Neural cell (in vitro differentiated cells): ENCODE measurements at regions not wholly inside any gene's neighbourhood (a gene's known extent, or its start where the extent isn't known, plus 50 kb on each side); places are given as distances from the start of the nearest gene placed in this dataset.

ENCODE experiments used
- EP300 ChIP-seq: fragments of 450-650 bp; conservative IDR thresholded peaks from 2 replicates; pipeline ENCODE4 v1.6.1; 2014; ENCODE audit warnings: antibody characterized with exemption, mild to moderate bottlenecking, moderate library complexity; ENCODE audit not compliant: poor library complexity, severe bottlenecking
- EZH2 ChIP-seq: fragments of 200-600, 300-800 bp; shearing (Covaris generic), sonication (generic); IDR thresholded peaks from 2 replicates; pipeline ENCODE4 v1.6.1; 2014; ENCODE audit warnings: antibody characterized with exemption, low read length, borderline replicate concordance, mild to moderate bottlenecking; ENCODE audit not compliant: insufficient read depth, poor library complexity, severe bottlenecking
- POLR2AphosphoS5 ChIP-seq: IDR thresholded peaks from 2 replicates; pipeline ENCODE4 v1.6.1; 2012
- RAD21 ChIP-seq: fragments of 450-650 bp; conservative IDR thresholded peaks from 2 replicates; pipeline ENCODE4 v1.6.1; 2014; ENCODE audit warnings: antibody characterized with exemption, mild to moderate bottlenecking, moderate library complexity
- TF ChIP-seq, protein P1 (sequence below): fragments of 450-650 bp; IDR thresholded peaks from 2 replicates; pipeline ENCODE4 v1.5.1; 2014; ENCODE audit warnings: antibody characterized with exemption, mild to moderate bottlenecking, moderate library complexity; ENCODE audit not compliant: poor library complexity, severe bottlenecking
- TF ChIP-seq, protein P2 (sequence below): IDR thresholded peaks from 2 replicates; pipeline ENCODE4 v1.6.1; 2012; ENCODE audit warnings: borderline replicate concordance

DNA sequence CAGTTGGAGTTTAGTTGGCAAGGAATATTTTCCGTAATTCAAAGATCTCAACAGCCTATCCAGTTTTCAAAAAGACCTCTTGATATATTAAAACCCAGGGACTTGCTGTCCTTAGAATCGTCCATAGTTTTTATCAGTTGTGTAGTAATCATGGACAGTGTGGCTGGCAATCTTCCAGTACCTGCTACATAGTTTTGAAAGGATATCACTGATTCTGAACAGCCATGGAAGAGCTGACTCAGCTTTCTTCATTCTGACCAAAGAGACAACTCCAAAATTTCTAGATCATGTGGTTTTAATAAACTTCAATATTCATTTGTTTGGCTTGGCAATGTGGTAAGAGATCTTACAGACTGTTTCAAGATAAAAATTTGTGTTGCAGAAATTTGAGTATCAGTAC is 616.7 kb downstream of the TDRD15 start:
- TF ChIP-seq, protein P1, sequence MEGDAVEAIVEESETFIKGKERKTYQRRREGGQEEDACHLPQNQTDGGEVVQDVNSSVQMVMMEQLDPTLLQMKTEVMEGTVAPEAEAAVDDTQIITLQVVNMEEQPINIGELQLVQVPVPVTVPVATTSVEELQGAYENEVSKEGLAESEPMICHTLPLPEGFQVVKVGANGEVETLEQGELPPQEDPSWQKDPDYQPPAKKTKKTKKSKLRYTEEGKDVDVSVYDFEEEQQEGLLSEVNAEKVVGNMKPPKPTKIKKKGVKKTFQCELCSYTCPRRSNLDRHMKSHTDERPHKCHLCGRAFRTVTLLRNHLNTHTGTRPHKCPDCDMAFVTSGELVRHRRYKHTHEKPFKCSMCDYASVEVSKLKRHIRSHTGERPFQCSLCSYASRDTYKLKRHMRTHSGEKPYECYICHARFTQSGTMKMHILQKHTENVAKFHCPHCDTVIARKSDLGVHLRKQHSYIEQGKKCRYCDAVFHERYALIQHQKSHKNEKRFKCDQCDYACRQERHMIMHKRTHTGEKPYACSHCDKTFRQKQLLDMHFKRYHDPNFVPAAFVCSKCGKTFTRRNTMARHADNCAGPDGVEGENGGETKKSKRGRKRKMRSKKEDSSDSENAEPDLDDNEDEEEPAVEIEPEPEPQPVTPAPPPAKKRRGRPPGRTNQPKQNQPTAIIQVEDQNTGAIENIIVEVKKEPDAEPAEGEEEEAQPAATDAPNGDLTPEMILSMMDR, result no peak
- TF ChIP-seq, protein P2, sequence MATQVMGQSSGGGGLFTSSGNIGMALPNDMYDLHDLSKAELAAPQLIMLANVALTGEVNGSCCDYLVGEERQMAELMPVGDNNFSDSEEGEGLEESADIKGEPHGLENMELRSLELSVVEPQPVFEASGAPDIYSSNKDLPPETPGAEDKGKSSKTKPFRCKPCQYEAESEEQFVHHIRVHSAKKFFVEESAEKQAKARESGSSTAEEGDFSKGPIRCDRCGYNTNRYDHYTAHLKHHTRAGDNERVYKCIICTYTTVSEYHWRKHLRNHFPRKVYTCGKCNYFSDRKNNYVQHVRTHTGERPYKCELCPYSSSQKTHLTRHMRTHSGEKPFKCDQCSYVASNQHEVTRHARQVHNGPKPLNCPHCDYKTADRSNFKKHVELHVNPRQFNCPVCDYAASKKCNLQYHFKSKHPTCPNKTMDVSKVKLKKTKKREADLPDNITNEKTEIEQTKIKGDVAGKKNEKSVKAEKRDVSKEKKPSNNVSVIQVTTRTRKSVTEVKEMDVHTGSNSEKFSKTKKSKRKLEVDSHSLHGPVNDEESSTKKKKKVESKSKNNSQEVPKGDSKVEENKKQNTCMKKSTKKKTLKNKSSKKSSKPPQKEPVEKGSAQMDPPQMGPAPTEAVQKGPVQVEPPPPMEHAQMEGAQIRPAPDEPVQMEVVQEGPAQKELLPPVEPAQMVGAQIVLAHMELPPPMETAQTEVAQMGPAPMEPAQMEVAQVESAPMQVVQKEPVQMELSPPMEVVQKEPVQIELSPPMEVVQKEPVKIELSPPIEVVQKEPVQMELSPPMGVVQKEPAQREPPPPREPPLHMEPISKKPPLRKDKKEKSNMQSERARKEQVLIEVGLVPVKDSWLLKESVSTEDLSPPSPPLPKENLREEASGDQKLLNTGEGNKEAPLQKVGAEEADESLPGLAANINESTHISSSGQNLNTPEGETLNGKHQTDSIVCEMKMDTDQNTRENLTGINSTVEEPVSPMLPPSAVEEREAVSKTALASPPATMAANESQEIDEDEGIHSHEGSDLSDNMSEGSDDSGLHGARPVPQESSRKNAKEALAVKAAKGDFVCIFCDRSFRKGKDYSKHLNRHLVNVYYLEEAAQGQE, result no peak
- no peak for TF ChIP-seq EP300
- no peak for TF ChIP-seq POLR2AphosphoS5
- TF ChIP-seq EZH2, result no peak
- TF ChIP-seq RAD21, result no peak
